Activated naive CD8-positive, alpha-beta T cell (primary cell): ENCODE measurements at regions not wholly inside any gene's neighbourhood (a gene's known extent, or its start where the extent isn't known, plus 50 kb on each side); places are given as distances from the start of the nearest gene placed in this dataset.

Experiments used
- H3K27ac Mint-ChIP-seq: one replicate; pipeline ENCODE4 v1.8.0; 2021; ENCODE audit warnings: mixed read lengths
- H3K27me3 Mint-ChIP-seq: one replicate; pipeline ENCODE4 v1.8.0; 2021; ENCODE audit warnings: mixed read lengths
- H3K36me3 Mint-ChIP-seq: one replicate; pipeline ENCODE4 v1.8.0; 2021; ENCODE audit warnings: mixed read lengths
- H3K4me1 Mint-ChIP-seq: one replicate; pipeline ENCODE4 v1.8.0; 2021; ENCODE audit warnings: low read depth, mixed read lengths
- H3K4me3 Mint-ChIP-seq: one replicate; pipeline ENCODE4 v1.8.0; 2021; ENCODE audit warnings: mild to moderate bottlenecking, mixed read lengths
- H3K9me3 Mint-ChIP-seq: one replicate; pipeline ENCODE4 v1.8.0; 2021; ENCODE audit warnings: low read depth, mixed read lengths

DNA sequence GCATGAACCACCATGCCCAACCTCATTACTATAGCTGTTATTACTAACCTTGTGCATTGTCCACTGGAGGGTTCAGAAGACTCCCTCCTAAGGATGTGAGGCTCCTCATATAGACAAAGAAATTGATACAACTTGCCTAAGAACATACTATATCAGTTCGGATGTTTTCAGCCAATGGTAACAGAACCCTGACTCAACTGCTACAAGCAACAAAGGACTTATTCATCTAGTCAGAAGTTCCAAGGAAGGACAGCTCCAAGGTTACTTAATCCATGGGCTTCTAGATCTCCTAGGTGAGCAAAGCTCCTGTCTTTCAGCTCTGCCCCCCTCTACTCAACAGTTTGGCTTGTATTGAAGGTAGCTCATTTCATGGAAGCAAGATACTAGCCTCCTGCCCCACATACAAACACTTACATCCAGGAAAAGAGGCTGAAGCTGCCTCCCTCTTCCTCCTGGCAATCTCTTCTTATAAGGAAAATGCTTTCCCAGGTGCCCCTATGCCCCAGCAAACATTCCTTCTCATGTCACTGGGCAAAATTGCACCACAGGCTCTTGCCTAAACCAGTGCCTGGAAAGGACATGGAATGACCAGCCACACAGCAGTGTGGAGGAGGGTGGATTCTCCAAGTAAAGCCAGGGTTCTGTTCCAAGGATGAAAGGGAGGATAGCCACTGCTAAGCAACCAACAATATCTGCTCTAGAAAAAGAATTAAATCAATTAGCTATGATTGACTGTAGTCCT is 497.8 kb downstream of the FOXO1 start:
- H3K27ac Mint-ChIP-seq = no peak overlapping the region

DNA sequence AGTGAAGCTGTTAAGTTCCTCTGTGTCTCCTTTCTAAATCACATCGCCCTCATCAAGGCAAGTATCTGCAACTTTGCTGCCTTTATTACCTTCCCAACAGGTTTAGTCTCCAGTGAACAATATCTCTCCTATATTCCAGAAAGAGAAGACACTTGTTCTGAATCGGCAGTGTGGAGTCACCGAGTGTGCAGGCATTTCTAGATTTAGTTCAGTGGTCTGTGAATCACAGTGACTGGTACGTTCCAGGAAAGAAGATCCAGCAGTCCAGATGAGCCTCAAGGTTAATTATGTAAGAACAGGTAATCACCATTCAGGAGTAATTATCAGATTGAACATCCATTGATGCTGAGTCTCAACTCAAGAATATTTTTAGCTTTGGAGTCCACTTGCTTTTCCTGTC is 497.0 kb downstream of the FOXO1 start:
- peaks cover 54% of the 10 kb centered on the region for H3K4me1 Mint-ChIP-seq
- no peaks in the 10 kb centered on the region for H3K9me3 Mint-ChIP-seq
- H3K4me3 Mint-ChIP-seq = no peak overlapping the region
- H3K36me3 Mint-ChIP-seq = peaks cover 2% of the 10 kb centered on the region
- no peak overlapping the region for H3K27ac Mint-ChIP-seq
- H3K27me3 Mint-ChIP-seq = no peaks in the 10 kb centered on the region

More for the DNA sequence above, 497.8 kb downstream of the FOXO1 start:
- H3K4me3 Mint-ChIP-seq = no peak overlapping the region
- no peaks in the 10 kb centered on the region for H3K27me3 Mint-ChIP-seq
- H3K36me3 Mint-ChIP-seq = peaks cover 2% of the 10 kb centered on the region
- H3K4me1 Mint-ChIP-seq = peaks cover 54% of the 10 kb centered on the region
- H3K9me3 Mint-ChIP-seq = no peaks in the 10 kb centered on the region

DNA sequence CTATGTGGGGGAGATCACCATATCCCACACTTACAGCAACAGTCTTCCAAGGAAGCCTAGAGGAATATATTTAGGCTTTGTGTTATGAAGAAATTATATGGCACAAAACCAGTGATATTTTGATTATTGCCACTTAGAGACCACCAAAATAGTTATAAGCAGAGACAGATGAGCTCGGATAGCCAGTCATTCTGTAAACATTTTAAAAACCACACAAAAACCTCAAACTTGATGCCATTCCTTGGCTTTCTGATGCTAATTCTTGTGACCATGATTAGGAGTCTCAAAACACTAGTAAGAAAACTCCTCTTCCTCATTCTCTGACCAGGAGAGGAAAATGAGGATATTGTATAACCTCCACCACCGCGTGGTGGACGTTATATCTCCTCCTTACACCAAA is 496.4 kb downstream of the FOXO1 start:
- no peaks in the 10 kb centered on the region for H3K9me3 Mint-ChIP-seq
- H3K4me3 Mint-ChIP-seq = no peak overlapping the region
- H3K4me1 Mint-ChIP-seq = peaks cover 54% of the 10 kb centered on the region
- H3K36me3 Mint-ChIP-seq = peaks cover 2% of the 10 kb centered on the region
- H3K27me3 Mint-ChIP-seq = no peaks in the 10 kb centered on the region
- no peak overlapping the region for H3K27ac Mint-ChIP-seq

DNA sequence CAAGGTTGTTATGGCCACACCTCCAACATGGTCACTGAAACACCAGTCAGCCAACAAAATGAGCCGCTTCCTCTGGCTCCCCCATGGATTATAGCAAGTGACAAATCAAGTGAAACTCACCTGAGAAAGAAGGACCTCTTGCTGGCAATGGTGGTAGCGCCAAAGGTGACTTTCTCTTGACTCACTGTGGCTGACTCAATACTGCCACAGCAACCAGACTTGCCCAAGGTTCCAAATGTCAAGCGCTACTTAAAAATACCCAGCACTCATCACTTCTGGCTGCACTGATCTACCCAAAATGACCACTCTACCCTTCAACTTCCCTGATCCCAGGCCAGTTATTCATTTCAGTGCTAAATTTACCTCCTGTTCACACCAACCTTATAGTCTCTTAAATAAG is 495.5 kb downstream of the FOXO1 start:
- H3K27me3 Mint-ChIP-seq = no peaks in the 10 kb centered on the region

DNA sequence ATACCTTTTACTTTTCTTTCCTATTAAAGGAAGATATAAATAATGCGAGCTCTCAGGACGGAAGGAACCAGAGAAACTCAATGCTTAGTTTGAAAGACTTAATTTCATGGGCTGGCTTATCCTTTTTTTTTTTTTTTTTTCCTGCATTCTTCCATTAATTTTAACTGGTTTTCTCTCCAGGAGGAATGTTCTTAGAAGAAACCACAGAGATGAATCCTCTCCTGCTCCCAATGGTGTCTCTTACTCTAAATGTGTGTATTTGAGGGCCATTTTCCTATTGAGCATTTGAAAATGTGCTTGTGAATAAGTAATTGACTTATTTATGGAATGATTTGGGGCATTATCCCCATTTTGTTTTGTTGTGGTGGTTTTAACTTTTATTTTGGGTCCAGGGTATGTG is 494.9 kb downstream of the FOXO1 start:
- Mint-ChIP-seq H3K27ac (peak overlapping the region; percentile 51), H3K27me3 (no peaks in the 10 kb centered on the region), H3K9me3 (no peaks in the 10 kb centered on the region), H3K4me1 (peaks cover 44% of the 10 kb centered on the region), H3K4me3 (no peak overlapping the region), H3K36me3 (peaks cover 4% of the 10 kb centered on the region)

More for the DNA sequence above, 495.5 kb downstream of the FOXO1 start:
- H3K4me1 Mint-ChIP-seq = peaks cover 48% of the 10 kb centered on the region
- H3K9me3 Mint-ChIP-seq = no peaks in the 10 kb centered on the region
- peaks cover 2% of the 10 kb centered on the region for H3K36me3 Mint-ChIP-seq
- H3K4me3 Mint-ChIP-seq = no peak overlapping the region
- H3K27ac Mint-ChIP-seq = peak overlapping the region; percentile 51

DNA sequence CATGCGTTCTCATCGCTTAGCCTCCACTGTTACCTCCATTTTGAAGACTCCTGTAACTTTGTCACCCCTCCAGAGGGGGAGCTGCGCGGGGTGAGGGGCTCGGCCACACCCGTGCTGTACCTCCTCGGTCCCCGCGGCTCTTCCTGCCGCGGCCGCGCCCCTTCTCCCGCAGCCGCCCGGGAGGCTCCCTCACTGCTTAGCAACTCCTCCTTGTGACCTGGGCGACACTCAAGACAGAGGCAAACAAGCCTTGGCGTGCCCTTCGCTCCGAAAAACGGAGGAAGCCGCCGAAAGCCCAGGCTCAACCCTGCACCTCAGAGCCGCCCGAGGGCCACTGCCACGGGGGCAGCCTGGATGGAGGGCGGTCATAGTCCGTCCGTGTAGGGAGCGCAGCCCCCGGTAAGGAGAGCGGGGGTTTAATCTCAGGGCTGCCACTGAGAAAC is 494.3 kb downstream of the FOXO1 start:
- H3K4me1 Mint-ChIP-seq = peaks cover 39% of the 10 kb centered on the region
- no peaks in the 10 kb centered on the region for H3K9me3 Mint-ChIP-seq
- H3K36me3 Mint-ChIP-seq = peaks cover 4% of the 10 kb centered on the region
- no peak overlapping the region for H3K4me3 Mint-ChIP-seq
- H3K27ac Mint-ChIP-seq = no peak overlapping the region
- no peaks in the 10 kb centered on the region for H3K27me3 Mint-ChIP-seq

DNA sequence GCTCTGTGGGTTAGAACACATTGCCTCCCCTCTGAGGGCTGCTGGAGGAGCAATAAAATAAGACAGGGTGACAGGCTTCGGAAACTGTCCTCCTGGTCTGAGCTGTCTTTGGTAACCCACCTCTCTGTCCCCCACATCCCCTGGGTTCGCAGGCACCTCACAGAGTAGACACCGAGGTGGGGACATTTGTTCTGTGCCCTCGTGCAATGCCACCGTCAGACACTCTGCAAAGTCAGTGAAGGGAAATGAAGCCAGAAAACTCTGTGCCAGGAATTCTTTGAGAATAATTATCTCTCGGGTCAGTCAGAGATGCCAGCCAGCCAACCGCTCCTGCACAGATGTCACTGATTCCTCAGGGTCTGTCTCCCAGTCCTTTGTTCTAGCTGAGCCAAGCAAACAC is 493.6 kb downstream of the FOXO1 start:
- Mint-ChIP-seq H3K9me3 (no peaks in the 10 kb centered on the region), H3K27me3 (no peaks in the 10 kb centered on the region), H3K36me3 (peaks cover 4% of the 10 kb centered on the region), H3K4me3 (no peak overlapping the region), H3K4me1 (peaks cover 40% of the 10 kb centered on the region), H3K27ac (no peak overlapping the region)

DNA sequence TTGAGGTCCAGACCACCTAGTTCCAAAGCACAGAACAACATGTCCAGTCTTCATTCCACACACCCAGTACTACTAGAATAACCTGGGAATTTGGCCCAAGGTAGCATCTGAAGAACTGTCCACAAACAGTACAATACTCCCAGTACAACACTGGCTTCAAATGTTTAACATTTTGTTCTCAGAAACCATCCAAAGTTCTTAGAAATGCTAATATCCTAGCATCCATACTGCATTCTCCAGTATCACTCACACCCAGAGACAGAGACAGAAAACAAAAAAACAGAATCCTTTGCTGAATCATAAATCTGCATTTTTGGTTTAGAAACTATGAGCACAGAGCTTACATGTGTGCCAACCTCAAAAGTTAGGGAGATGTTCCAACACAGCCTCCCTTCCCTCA is 490.8 kb downstream of the FOXO1 start:
- Mint-ChIP-seq H3K27me3 (no peaks in the 10 kb centered on the region), H3K36me3 (peaks cover 7% of the 10 kb centered on the region), H3K9me3 (no peaks in the 10 kb centered on the region), H3K4me3 (no peak overlapping the region), H3K4me1 (peaks cover 44% of the 10 kb centered on the region), H3K27ac (peak overlapping the region; percentile 42)

DNA sequence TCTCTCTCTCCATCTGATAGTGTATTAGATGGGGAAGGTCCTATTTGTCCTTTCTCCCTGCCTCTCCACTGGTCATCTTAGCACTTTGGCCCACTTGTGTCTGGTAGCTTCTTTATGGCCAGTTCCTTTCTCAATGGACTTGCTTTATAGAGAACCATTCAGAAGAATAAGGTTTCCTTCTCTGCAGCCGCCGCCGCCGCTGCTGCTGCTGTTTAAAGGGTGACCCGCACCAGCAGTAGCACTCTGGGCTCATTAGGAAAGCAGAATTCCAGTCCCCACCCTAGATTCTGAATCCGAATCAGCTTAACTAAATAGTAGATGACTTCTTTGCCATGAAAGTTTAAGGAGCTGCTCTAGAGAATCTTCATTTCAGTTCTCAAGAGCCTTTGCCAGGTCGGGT is 490.2 kb downstream of the FOXO1 start:
- Mint-ChIP-seq H3K27me3 (no peaks in the 10 kb centered on the region), H3K27ac (no peak overlapping the region), H3K4me1 (peaks cover 43% of the 10 kb centered on the region), H3K9me3 (peaks cover 2% of the 10 kb centered on the region), H3K36me3 (peaks cover 5% of the 10 kb centered on the region), H3K4me3 (no peak overlapping the region)

DNA sequence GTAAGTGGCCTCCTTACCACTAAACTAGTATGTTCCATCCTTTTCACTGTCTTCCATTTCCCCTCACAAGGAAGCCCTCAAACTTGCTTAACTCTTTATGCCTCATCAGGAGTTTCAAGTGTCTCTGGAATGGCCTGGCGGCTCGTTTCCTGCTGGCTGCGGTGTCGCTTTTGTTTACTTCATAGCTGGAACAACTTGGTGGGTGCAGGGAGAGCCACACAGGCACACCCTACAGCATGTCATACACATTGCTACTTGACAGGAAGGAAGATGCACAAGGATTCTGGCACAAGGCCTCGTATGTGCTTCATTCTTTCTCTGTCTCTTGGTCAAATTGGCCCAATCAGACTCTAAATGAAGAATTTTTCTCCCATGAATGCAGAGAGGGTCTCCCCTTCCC is 488.3 kb downstream of the FOXO1 start:
- Mint-ChIP-seq H3K4me3 (no peak overlapping the region), H3K4me1 (peaks cover 50% of the 10 kb centered on the region), H3K36me3 (peaks cover 5% of the 10 kb centered on the region)

DNA sequence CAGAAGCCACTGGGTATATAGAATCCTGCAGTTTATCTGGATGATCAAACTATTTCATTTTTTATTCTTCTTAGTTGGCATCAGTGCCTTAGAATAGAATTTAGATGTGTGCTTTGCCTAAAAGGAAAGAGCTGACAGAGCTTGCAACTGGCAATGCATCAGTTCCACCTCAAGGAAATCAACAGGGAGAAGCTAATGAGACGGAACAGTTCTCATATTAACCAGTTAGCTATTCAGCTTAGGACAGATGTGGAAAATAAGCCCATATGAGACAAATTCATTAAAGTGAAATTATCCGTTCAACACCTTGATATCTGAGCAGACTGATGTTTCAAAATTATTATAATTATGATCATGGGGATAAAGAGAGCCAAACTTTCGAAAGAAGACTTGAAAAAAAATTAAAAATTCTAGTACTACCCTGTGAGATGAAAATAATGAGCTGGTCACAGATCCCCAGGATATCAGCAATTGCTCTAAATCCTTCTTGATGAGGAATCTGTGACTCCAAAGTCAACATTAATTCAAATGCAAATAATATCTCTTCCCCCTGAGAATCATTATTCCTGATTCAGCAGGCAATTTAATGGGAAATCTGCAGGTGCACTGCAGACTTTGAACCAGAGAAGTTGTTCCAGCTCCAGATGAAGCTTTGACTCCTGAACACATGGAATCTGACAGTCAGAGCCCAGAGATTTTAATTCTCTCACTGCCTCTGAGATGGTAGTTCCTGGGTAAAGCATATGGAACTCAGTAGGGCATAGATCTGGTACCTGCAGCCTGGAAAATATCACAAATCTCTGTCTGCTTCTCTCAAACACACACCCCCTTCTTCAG is 486.8 kb downstream of the FOXO1 start:
- Mint-ChIP-seq H3K36me3 (peaks cover 8% of the 10 kb centered on the region), H3K9me3 (peaks cover 3% of the 10 kb centered on the region), H3K4me3 (no peak overlapping the region), H3K27ac (no peak overlapping the region), H3K27me3 (no peaks in the 10 kb centered on the region), H3K4me1 (peaks cover 64% of the 10 kb centered on the region)

More for the DNA sequence above, 488.3 kb downstream of the FOXO1 start:
- no peaks in the 10 kb centered on the region for H3K27me3 Mint-ChIP-seq
- H3K27ac Mint-ChIP-seq = peak overlapping the region; percentile 66
- peaks cover 3% of the 10 kb centered on the region for H3K9me3 Mint-ChIP-seq

DNA sequence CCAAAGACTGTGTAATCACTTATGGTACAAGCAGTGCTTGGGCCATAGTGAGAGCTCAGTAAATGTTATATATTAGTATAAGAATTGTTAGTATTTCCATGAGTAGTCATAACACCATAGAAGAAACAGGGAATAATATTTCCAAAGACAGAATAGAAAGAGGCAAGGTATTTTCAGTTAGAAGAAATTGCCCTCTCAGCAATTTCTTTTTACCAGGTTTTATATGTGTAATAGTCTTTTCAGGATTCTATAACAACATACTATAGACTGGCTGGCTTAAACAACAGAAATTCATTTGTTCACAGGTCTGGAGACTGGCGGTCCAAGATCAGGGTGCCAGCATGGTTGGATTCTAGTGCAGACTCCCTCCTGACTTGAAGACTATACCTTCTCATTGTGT is 485.7 kb downstream of the FOXO1 start:
- H3K9me3 Mint-ChIP-seq = peaks cover 3% of the 10 kb centered on the region
- H3K4me1 Mint-ChIP-seq = peaks cover 71% of the 10 kb centered on the region
- peaks cover 12% of the 10 kb centered on the region for H3K36me3 Mint-ChIP-seq
- no peak overlapping the region for H3K4me3 Mint-ChIP-seq
- H3K27me3 Mint-ChIP-seq = no peaks in the 10 kb centered on the region
- no peak overlapping the region for H3K27ac Mint-ChIP-seq

DNA sequence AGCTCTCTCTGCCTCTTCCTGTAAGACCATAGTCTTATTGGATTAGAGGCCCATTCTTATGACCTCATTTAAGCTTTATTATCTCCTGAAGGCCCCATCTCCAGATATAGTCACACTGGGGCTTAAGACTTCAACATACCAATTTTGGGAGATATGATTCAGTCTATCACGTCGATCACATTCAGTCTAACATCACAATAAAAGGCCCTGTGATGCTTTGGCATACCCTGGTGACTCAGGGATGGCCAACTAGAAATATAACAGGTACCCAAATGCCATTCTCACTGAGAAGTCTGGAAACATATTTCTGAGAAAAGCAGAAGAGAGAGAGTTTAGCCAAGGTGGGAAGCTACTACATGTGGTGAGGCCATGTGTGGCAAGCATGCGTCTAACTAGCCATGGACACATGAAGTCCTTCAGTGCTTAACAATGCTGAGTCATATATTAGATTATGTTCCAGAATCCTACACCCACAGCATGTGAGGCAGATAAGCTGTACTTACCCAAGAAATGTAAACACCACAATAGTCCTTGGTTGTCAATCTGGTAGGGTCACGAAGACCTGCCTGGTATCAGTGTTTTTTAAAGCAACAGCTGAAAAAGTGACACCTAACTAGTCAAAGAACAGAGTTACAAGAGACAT is 485.1 kb downstream of the FOXO1 start:
- H3K27ac Mint-ChIP-seq = no peak overlapping the region
- no peaks in the 10 kb centered on the region for H3K27me3 Mint-ChIP-seq
- H3K4me1 Mint-ChIP-seq = peaks cover 75% of the 10 kb centered on the region
- peaks cover 3% of the 10 kb centered on the region for H3K9me3 Mint-ChIP-seq
- H3K36me3 Mint-ChIP-seq = peaks cover 11% of the 10 kb centered on the region
- no peak overlapping the region for H3K4me3 Mint-ChIP-seq

DNA sequence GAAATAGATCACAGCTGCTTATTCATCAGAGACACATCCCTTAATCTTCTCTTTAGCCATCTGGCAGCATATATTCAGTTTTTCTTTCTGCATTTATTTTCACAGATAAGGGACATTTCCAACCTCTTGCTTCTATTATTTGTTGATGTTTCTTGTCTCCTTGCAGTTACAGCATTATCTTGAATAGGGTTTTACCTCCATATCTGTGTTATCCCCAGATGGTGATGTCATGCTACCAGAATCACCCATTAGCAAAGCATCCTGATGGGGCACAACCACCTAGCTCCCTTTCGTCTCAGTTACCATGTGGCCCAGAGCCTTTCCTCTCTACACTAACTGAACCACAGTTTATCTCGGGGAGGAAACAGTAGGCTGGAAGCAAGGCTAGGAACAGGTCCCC is 483.9 kb downstream of the FOXO1 start:
- peaks cover 83% of the 10 kb centered on the region for H3K4me1 Mint-ChIP-seq
- H3K9me3 Mint-ChIP-seq = peaks cover 3% of the 10 kb centered on the region
- H3K36me3 Mint-ChIP-seq = peaks cover 11% of the 10 kb centered on the region
- H3K27ac Mint-ChIP-seq = no peak overlapping the region
- H3K4me3 Mint-ChIP-seq = no peak overlapping the region
- H3K27me3 Mint-ChIP-seq = no peaks in the 10 kb centered on the region

DNA sequence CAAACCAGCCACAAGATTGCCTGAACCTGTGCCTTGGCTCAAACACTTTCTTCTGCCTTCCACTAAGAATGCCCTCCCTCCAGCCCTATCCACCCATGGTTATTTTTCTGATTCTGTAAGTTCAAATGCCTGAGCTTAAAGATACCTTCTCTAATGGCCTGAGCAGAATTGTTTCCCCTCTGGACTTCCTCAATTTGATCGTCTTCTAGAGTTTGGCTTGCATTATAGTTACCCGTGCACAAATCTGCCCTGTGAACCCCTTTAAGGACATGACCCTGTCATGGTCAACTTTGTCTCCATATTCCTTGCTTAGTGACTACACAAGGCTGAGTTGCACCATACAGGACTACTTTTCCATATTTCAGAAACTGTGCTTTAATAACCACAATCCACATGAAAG is 481.0 kb downstream of the FOXO1 start:
- Mint-ChIP-seq H3K4me1 (peaks cover 87% of the 10 kb centered on the region), H3K36me3 (peaks cover 7% of the 10 kb centered on the region), H3K4me3 (no peak overlapping the region)

More for the DNA sequence above, 481.0 kb downstream of the FOXO1 start:
- no peaks in the 10 kb centered on the region for H3K27me3 Mint-ChIP-seq
- H3K9me3 Mint-ChIP-seq = peaks cover 3% of the 10 kb centered on the region
- peak overlapping the region; percentile 34 for H3K27ac Mint-ChIP-seq
